HG02623 (cell line): ENCODE measurements at regions not wholly inside any gene's neighbourhood (a gene's known extent, or its start where the extent isn't known, plus 50 kb on each side); places are given as distances from the start of the nearest gene placed in this dataset.

Experiments
- ATAC-seq: cut with Tn5 transposase; IDR thresholded peaks from one replicate; pipeline ENCODE4 v1.9.1; 2021; ENCODE audit warnings: moderate library complexity; ENCODE audit not compliant: unreplicated experiment

DNA sequence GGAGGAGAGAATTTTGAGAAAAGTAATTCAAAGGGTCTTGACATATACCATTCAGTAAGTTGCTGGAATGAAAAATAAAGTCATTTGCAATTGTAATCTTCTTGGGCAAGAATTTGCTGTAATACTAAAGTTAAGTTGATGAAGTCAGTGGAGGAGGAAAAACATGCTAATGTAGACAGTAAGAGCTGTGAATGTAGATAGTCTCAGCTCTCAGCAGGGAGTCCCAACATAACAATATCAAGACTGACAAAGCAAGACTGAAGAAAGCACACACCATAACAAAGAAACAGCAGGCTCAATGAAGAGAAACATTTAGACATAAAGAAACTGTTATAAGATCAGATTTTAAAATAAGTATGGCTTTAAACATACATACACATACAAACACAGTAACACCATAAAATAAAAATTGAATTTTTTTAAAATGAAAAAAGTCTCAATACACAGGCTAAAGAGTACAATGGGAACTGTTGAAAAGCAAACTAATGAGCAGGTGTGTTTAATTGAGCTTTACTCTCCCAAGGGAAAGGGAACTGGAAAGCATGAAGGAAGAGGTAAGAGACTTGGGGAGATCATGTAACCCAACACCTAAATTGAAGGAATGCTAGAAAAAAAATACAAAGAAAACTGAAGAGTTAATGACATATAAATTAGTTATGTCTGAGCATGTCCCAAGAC is 336.3 kb upstream of the NCAM2 start:
- no peak for ATAC-seq

DNA sequence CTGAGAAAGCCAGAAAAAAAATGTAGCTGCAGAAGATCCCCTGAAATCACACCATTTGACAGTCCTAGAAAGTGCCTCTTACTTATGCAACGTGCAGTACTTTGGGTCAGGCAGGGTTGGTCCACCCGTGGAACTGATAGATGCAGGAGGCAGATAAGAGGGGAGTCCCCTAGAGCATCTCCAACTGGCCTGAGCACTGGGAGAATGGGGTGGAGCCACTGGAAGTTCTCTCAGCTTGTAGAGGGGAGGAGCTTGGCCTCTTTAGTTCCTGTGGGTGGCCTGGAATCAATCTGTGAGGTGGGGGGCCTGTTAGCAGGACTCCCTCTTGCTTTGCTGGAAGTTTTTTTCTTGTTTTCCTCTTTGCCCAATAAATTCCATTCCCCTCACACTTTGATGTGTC is 335.7 kb upstream of the NCAM2 start:
- ATAC-seq: no peak

DNA sequence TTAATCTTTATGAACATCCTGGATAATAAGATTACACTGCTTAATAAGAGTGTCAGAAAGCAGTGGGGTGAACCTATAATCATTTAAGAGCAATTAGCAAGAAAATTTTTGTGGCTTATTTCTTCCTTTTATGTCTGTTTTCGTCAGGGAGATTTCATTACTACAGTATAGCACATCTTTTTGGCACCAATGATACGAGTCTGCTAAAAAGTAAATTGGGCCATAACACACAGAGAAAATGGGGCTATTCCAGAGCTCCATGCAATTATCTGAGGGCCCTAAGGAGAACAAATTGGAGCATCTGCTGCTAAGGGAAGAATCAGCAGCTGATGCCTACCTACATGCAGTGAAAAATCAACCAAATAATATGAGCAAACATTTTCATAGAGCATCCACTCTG is 330.3 kb upstream of the NCAM2 start:
- ATAC-seq: no peak

DNA sequence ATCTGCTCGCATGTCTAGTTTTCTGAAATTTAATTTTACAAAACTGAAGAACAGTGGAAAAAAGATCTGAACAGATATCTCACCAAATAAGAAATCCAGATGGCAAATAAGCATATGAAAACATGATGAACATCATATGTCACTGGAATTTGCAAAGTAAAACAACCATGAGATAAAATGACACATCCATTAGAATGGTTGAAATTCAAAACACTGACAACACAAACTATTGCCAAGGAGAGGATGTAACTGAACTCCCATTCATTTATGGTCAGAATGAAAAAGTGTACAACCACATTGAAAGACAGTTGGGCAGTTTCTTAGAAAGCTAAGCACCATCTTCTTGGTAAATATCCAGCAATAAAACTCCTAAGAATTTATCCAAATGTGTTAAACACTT is 312.7 kb upstream of the NCAM2 start:
- no peak for ATAC-seq

DNA sequence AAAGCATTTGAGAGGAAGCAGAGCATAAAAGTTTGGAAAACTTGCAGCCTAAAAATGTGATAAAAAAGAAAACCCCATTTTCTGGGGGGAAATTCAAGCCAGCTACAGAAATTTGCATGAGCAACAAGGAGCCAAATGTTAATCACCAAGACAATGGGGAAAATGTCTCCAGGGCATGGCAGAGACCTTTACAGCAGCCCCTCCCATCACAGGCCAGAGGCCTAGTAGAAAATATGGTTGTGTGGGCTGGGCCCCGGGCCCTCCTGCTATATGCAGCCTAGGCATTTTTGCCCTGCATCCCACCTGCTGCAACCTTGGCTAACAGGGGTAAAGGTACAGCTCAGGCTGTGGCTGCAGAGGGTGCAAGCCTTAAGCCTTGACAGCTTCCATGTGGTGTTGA is 299.6 kb upstream of the NCAM2 start:
- ATAC-seq: no peak

DNA sequence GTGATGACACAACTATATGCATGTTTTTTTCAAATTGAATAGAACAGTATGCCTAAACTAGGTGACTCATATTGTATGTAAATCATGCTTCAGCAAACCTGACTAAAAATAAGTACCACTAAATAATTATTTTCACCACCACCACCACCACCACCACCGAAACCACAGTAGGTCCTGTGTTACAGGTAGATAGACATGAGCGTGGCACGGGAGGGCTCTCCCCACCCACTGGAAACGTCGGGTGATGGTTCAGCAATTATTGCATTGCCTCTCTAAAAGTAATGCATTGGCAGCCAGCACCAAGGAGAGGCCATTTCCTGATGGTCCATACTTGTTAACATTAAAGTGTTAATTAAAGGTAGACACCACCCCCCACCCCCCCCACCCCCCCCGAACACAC is 297.0 kb upstream of the NCAM2 start:
- ATAC-seq: no peak

DNA sequence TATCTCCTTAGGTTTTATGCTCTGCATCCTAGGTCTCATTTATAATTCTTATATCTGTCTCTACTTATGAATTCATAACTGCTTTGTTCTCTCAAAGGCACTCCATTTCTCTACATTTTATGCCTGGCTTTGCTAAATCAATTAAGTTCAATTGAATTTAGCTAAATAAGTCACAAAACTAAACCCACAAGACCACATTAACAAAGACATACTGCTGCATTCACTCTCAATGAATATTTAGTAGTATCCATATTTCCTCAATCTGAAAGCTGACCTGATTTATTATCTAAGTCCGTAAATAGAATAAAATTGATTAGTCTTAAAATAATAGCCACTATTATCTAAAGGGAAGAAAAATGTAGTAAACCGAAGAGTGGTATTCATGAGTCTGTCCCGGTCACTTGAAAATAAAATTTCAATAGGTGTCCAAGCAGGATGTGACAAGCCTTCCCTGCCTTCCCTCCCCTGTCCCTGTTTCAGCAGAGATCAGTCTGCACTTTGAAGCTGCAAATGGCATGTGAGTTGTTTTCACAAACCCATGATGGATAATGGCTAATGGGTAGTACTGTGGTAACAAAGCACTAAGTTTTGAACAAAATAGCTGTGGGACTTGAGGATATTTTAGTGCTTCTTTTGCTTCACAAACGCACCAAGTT is 295.0 kb upstream of the NCAM2 start:
- no peak for ATAC-seq

DNA sequence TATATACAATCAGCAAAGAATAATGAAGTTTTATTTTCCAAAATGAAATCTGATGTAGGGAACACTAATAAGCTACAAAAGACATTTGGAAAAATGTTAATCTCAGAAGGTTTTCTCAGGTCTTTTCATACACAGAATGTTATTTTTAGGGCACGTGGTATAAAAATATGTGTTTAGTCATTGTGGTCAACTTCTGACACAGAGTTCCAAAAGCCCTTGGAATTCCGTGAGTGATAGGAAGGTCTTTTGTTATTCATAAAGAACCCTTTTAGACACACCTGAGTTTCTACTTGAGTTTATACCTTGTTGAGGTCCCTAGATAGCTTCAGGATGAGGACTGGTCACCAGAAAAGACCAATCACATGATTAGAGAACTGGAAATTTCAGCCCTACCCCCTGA is 277.6 kb upstream of the NCAM2 start:
- ATAC-seq: no peak

DNA sequence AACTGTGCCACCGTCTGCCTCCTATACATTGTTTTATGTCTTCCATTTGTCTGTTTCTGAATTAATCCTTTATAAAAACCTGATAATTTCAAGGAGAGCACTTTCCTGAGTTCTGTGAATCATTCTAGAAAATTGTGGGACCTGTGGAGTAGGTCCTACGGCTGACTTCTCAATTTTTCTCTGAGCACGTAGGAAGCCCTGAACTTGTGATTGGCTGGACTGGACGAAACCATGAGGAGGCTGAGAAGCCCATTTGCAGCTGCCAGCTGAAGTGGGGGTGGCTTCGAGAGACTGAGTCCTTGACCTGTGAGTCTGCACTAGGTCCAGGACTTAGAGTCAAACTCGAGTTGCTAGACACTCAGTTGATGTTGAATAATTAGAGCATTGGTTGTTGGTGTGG is 277.1 kb upstream of the NCAM2 start:
- no peak for ATAC-seq

DNA sequence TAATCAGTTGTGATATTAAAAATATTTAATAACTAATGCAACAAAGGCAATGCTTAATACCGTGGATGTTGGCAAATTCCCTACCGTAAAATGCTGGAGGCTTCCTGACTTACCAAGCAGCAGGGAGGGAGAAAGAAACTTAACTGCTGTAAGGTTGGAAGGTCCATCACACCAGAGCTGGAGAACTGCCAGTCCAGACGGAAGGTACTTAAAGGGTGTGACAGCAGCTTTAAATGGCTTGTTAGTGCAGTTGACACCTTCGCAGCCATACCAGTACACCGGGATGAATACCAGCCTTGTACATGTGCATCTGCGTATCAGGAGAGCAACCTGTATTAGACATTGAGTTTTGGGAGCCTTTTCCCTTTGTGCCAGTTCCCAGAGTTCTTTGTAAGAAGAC is 269.5 kb upstream of the NCAM2 start:
- ATAC-seq: no peak

DNA sequence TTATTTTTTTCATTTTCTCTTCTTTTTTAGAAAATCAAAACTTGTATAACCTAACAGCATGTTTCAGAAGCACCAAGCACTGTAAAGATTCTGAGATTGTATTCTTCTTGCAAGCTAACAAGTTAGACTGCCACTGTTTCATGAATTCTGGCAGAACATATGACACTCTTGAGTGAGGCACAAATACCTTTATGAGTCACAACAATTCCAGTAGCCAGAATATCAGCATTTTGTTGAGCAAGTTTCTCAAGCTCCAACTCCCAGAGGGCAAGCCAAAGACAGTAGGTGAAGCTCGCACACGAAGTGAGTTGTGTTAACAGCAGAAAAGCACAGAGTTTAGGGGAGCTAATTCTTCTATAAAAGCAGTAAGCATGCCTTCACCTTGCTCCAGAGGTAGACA is 268.8 kb upstream of the NCAM2 start:
- ATAC-seq: no peak

DNA sequence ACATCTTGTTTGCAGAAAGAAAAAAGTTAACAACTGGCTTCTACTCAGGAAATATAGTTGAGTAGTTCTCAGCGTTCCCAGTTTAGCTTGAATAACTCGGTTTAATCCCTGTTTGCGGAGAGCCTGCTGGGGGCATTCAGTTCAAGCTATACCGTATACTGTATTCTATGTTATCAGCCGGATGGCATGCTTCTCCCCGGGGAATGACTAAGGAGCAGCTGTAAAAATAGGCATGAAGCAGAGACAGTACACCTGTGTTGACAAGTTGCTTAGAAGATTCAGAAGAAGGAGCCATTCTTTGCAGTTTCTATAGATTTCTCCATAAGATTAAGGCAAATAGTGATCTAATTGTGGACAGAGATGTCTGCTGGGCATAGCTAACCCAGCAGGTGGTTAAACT is 267.8 kb upstream of the NCAM2 start:
- ATAC-seq: no peak

DNA sequence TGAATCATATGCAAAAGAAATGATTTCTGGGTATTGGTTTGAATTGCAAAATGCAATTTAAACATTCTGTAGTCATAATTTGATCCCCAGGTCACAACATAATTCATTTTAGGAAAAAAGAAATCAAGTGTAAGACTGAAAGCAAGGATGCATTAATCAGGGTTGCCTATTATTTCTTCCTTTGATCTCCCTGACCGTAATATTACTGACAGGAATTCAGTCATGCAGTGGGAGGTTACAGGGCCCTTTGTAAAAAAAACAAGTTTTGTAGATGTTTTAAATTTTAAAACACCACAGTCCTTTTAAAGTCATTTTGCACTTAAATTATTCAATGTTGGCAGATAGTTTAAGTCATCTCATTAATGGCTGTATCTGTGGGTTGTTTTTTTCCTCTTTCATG is 263.0 kb upstream of the NCAM2 start:
- no peak for ATAC-seq

DNA sequence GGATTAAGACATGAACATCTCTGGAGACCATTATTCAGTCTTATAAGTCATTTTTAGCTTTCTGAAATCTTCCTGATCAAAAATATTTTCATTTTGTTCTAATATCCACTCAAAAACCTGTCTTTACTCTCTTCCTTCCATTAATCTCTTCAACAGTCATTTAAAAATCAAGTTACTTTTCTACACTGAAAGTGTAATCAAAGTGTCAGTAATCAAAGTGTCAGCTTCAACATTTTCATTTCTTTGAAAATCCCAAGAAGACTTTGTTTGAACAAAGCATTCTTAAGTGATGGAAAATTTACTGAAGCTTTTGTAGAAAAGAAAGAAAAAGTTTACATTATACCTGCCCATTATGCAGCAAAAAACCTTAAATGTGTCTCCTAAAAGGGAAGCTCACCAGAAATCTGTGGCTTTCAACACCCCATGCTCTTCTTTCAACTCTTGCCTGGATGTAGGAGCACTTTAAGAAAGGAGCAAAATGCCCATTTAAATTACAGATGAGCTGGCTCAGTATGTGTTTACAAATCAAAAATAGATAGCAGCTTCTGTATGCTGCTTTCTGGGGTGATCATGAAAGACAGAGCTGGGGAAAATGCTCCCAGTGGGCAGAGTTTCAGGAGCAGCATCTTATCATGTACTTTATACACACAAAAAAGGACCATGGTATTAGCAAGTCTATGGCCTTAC is 260.8 kb upstream of the NCAM2 start:
- no peak for ATAC-seq

DNA sequence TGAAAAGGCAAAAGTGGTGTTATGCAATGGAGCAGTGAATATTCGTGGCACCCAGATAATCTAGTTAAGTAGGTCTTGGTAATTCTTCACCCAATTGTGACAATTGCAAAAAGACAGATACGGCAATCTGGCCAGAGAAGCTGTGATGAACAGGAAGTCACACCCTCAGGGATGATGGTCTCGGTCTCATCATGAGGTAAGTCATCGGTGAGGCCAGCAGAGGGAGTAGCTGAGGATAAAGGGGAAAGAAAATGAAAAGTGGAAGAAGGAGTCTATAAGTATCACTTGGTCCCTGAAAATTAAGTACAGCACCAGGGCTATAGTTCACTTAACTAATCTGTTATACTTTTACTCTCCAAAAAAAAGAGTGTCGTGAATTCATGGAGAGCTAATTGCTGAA is 258.8 kb upstream of the NCAM2 start:
- ATAC-seq: no peak

DNA sequence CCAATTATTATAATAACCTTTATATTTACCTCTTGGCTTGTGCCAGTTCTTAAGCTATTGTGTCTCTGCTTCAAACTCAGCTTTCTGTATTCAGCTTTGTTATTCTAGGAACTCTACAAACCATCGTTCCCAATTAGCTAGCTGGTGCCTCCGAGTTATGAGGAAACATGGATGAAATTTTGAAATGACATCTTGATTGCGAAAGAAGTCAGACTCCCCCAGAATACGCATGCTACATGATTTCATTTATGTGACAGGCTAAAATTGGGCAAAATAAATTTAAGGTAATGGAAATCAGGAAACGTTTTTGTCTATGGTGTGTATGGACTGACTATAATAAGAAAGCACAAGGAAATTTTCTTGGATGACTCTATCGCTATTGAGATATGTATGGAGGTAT is 256.8 kb upstream of the NCAM2 start:
- no peak for ATAC-seq

DNA sequence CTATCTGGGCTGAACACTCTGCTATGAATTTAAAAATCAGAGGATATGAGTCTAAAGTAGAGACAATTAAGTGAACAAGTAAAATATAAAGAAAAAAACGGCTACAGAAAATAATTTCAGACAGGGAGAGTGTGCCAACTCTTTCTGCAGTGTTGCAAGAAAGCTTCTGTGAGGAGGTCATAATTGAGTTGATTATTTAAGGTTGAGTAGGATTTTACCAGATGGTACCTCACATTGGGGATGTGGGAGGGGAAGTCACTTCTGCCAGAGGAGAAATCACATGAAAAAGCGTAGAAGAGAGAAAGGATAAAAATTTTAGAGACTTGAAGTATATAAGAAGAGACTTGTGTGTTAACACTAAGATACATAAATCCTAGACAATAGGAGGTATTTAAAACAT is 238.0 kb upstream of the NCAM2 start:
- no peak for ATAC-seq

DNA sequence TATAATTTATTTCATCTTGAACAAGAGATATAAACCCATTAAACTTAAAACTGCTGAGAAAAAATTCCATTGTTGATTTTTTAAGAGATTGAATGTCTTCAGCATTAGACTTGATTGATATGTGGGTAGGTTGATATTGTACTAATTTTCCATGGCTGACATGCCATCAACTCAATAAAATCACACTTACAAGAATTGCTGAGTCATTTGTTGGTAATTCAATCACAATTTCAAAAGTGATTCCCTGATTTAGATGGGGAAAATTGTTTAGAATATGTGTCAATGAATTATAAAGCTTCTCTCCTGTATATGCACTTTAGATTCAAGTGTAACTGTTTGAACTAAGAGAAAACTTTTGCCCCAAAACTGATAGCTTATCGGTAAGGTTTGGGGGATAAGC is 223.5 kb upstream of the NCAM2 start:
- ATAC-seq: no peak

DNA sequence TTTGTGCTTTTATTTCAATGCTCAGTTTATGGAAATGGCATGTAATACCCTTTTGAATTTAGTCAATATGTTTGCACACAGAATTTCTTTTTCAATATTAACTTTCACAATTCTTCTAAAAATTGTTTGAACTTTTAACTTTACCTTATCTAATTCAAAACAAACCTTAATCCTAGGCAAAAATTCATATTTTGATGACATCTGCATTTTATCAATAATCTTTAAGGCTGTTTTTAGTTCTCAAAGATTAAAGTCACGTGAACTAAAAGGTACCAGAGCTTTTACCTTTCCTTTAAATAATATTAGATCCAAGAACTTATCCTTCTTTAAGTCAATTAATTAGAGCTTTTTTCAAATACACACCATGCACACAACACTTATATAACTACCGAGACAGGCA is 218.9 kb upstream of the NCAM2 start:
- ATAC-seq: no peak

DNA sequence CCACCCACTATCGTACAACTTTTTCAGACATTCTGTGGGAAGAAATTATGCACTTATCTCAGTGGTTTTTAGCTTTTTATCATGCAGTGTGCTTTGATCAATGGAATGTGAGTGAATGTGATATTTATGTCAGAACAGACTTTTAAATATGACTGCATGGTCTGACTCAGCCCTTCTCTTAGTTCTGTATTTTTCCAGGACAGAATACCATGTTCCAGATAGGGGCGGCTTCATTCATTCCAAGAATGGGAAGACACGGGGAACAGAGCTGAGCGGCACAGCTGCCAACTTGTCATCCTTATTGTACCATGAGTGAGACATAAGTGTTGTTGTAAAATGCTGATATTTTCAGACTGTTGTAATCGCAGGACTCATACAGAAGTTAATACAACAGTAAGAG is 214.6 kb upstream of the NCAM2 start:
- ATAC-seq: no peak

DNA sequence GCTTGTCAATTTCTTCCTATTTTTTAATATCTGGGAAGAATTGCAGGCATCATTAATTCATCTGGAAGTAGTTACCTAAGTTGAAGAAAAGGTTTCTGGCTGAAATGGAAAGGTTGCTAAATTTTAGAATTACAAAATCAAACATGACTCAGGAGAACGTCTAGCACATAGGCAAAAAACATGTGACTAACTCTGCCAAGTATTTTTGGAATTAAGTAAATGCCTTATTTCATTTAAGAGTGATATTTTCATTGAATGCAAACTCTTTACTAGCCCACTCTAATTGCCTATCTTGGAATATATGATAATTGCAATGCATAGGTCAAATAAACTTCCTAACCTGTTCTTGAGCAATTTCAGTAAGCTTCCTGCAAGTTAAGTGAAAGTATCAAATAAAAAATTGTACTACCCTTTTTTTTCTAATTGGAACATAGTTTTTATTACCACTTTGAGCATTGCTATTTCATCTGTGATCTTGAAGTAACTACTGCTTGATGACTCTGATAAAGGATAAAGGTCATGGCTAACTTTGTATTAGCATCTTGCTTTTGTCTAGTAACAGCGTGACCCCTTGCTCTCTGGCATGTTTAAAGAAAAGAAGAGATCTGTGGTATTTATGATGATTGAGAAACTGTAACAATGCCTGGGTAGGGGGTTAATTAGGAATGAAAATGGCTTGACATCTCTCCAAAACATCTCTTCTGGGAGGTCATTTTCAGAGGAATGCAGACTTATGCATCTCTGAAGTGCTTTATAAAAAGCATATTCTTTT is 208.3 kb upstream of the NCAM2 start:
- no peak for ATAC-seq

DNA sequence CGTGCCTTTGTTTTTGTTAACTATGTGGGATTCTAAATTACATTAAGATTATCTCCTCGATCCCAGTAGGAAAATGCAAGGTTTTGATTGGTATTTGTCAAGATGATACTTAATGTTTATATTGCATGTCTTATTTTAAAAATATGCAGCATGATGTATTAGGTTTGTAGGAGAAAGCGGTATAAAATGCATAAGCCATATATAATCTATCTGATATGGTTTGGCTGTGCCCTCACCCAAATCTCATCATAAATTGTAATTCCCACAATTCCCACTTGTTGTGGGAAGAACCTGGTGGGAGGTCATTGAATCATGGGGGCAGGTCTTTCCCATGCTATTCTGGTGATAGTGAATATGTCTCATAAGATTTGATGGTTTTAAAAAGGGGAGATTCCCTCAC is 198.1 kb upstream of the NCAM2 start:
- no peak for ATAC-seq
